ENCODE measurements at regions not wholly inside any gene's neighbourhood (a gene's known extent, or its start where the extent isn't known, plus 50 kb on each side); places are given as distances from the start of the nearest gene placed in this dataset.
"Not testable (repeated sequence)": the region's sequence is repeated elsewhere in the genome, so short reads cannot be mapped to it uniquely, and the experiment has no call there.

DNA sequence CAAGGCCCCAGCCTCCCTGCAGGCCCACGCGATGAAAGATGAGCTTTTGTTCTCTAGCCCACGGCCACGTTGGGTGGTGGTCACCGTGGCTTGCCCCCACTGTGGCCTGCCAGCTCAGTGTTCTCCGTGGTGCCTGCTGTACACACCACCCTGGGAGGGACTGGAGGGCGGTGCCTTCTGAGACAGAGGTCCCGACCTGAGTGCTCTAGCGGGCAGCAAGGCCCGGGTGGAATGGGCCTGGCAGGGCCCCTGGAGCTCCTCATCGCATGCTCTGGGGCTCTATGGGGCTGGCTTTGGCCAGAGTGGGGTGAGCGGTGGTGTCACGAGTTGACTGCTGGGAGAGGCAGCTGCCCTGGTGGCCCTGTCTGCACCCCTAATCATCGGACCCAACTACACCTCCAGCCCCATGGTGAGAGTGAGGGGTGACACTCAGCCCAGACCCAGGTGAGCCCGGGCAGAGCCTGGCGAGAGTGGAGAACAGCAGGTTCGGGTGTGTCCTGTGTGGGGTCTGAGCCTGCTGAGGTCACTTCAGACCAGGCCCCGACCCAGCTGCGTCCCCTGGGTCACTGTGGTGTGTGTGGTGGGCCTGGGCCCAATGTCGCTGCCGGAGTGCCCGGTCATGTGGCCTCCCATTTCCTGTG is 541.9 kb downstream of the TBC1D22A start:
- Mint-ChIP-seq H3K36me3 (no peaks in the 10 kb centered on the region), H3K4me3 (no peak overlapping the region), H3K27me3 (peaks cover 3 to 5% of the 10 kb centered on the region in 2 donors), H3K27ac (no peak overlapping the region), H3K4me1 (no peaks in the 10 kb centered on the region), H3K9me3 (peaks cover 0 to 8% (median 0%) of the 10 kb centered on the region in 3 donors)
- H3K27me3 ChIP-seq (replicated peaks in 1 of 2; ENCODE audit: control insufficient read depth in 2 of 2, extremely low read depth in 1 of 2, insufficient read depth in 2 of 2, low read length in 1 of 2): peaks cover 0 to 10% of the 10 kb centered on the region in 2 experiments
- no peak overlapping the region for H3K4me3 ChIP-seq (ENCODE audit: control insufficient read depth in 1 of 2, extremely low read depth in 1 of 2, low read length in 1 of 2)
- ChIA-PET CTCF (no interaction called here), POLR2A (no interaction called here)
- ATAC-seq (replicated peaks in 1 of 4) (no peak), DNase-seq (no peak)
- H3K9me3 ChIP-seq: no peaks in the 10 kb centered on the region
- no peaks in the 10 kb centered on the region for H3K4me1 ChIP-seq (ENCODE audit: control insufficient read depth in 1 of 2, extremely low read depth in 1 of 2, insufficient read depth in 2 of 2, low read length in 2 of 2)
- no peaks in the 10 kb centered on the region for H3K36me3 ChIP-seq (ENCODE audit: control insufficient read depth in 2 of 2, extremely low read depth in 1 of 2, insufficient read depth in 1 of 2, low read length in 1 of 2)
- WGBS (ENCODE audit: insufficient coverage): 80% methylated on average over 12 of the region's 22 CpGs
- H3K27ac ChIP-seq (ENCODE audit: low read length): no peak overlapping the region

GRCh38 chr22:47303161-47303890 is 540.9 kb downstream of the TBC1D22A start:
- Histone ChIP-seq H3K27me3 (replicated peaks in 1 of 2; ENCODE audit: control insufficient read depth in 2 of 2, extremely low read depth in 1 of 2, insufficient read depth in 2 of 2, low read length in 1 of 2) (peaks cover 0 to 10% of the 10 kb centered on the region in 2 experiments), H3K27ac (ENCODE audit: low read length) (no peak overlapping the region), H3K36me3 (ENCODE audit: control insufficient read depth in 2 of 2, extremely low read depth in 1 of 2, insufficient read depth in 1 of 2, low read length in 1 of 2) (no peaks in the 10 kb centered on the region), H3K4me1 (ENCODE audit: control insufficient read depth in 1 of 2, extremely low read depth in 1 of 2, insufficient read depth in 2 of 2, low read length in 2 of 2) (no peaks in the 10 kb centered on the region), H3K9me3 (no peaks in the 10 kb centered on the region), H3K4me3 (ENCODE audit: control insufficient read depth in 1 of 2, extremely low read depth in 1 of 2, low read length in 1 of 2) (no peak overlapping the region)
- 82% methylated on average over 11 of the region's 14 CpGs for WGBS (ENCODE audit: insufficient coverage)
- no peak for ATAC-seq (replicated peaks in 1 of 4)
- Mint-ChIP-seq H3K27me3 (peaks cover 3 to 5% of the 10 kb centered on the region in 2 donors), H3K4me1 (no peaks in the 10 kb centered on the region), H3K36me3 (no peaks in the 10 kb centered on the region), H3K4me3 (no peak overlapping the region), H3K9me3 (peaks cover 0 to 8% (median 0%) of the 10 kb centered on the region in 3 donors), H3K27ac (no peak overlapping the region)
- ChIA-PET POLR2A (no interaction called here), CTCF (no interaction called here)
- no peak for DNase-seq

DNA sequence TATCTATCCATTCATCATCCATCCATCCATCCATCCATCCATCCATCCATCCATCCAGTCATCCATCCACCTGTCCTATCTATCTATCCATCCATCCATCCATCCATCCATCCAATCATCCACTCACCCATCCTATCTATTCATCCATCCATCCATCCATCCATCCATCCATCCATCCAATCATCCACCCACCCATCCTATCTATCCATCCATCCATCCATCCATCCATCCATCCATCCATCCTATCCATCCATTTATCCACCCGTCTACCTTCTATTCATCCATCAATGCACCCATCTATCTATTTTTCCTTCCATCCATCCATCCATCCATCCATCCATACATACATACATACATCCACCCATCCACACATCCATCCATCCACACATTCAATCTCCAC is 540.1 kb downstream of the TBC1D22A start:
- not testable (repeated sequence) for ATAC-seq (replicated peaks in 1 of 4); H3K27me3 Mint-ChIP-seq

DNA sequence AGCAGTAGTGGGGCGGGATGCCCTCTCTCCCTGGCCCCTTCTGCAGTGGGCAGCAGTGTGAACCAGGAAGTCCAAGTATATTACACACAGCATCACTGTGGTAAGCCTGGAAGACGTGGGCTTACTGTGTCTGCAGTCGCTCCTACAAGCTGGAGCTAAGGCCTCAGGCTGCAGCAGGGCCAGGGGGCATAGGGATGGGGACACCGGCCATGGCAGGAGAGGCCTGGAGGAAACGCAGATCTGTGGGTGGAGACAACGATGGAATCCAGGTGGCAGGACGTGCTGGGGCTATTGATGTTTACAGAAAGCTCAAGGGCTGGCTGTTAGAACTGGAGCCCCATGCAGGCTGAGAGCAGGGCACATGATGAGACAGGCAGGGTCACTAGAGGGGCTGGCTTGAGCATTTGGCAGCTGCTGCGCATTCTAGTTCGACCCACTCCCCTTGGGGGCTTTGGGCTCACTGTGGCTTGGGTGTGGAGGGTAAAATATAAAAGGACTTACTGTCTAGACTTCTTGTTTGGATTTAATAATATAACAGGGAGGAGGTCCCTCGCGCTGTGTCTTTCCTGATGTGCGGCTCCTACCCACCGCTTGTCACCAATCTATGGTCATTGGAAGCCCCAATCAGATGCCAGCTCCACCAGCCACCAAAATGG is 539.5 kb downstream of the TBC1D22A start:
- Histone ChIP-seq H3K27me3 (replicated peaks in 1 of 2; ENCODE audit: control insufficient read depth in 2 of 2, extremely low read depth in 1 of 2, insufficient read depth in 2 of 2, low read length in 1 of 2) (peaks cover 0 to 12% of the 10 kb centered on the region in 2 experiments), H3K4me1 (ENCODE audit: control insufficient read depth in 1 of 2, extremely low read depth in 1 of 2, insufficient read depth in 2 of 2, low read length in 2 of 2) (no peaks in the 10 kb centered on the region), H3K36me3 (ENCODE audit: control insufficient read depth in 2 of 2, extremely low read depth in 1 of 2, insufficient read depth in 1 of 2, low read length in 1 of 2) (no peaks in the 10 kb centered on the region), H3K27ac (ENCODE audit: low read length) (no peak overlapping the region), H3K9me3 (no peaks in the 10 kb centered on the region), H3K4me3 (ENCODE audit: control insufficient read depth in 1 of 2, extremely low read depth in 1 of 2, low read length in 1 of 2) (no peak overlapping the region)
- POLR2A ChIA-PET: no interaction called here
- Mint-ChIP-seq H3K27me3 (peaks cover 4 to 5% of the 10 kb centered on the region in 2 donors), H3K27ac (no peak overlapping the region), H3K9me3 (peaks cover 0 to under 1% (median 0%) of the 10 kb centered on the region in 3 donors), H3K36me3 (no peaks in the 10 kb centered on the region), H3K4me1 (no peaks in the 10 kb centered on the region), H3K4me3 (no peak overlapping the region)
- CTCF ChIA-PET: no interaction called here
- ATAC-seq (replicated peaks in 1 of 4) (no peak), DNase-seq (no peak)
- 66% methylated on average over 11 of the region's 13 CpGs for WGBS (ENCODE audit: insufficient coverage)

More for the DNA sequence above, 540.1 kb downstream of the TBC1D22A start:
- CTCF ChIA-PET; H3K4me1 ChIP-seq (ENCODE audit: control insufficient read depth in 1 of 2, extremely low read depth in 1 of 2, insufficient read depth in 2 of 2, low read length in 2 of 2); H3K9me3 ChIP-seq; H3K4me3 Mint-ChIP-seq; H3K36me3 ChIP-seq (ENCODE audit: control insufficient read depth in 2 of 2, extremely low read depth in 1 of 2, insufficient read depth in 1 of 2, low read length in 1 of 2); H3K27ac Mint-ChIP-seq; DNase-seq; H3K27ac ChIP-seq (ENCODE audit: low read length); H3K4me1 Mint-ChIP-seq; POLR2A ChIA-PET; H3K36me3 Mint-ChIP-seq; H3K4me3 ChIP-seq (ENCODE audit: control insufficient read depth in 1 of 2, extremely low read depth in 1 of 2, low read length in 1 of 2); H3K9me3 Mint-ChIP-seq: not testable (repeated sequence)
- peaks cover 0 to 10% of the 10 kb centered on the region in 2 experiments for H3K27me3 ChIP-seq (replicated peaks in 1 of 2; ENCODE audit: control insufficient read depth in 2 of 2, extremely low read depth in 1 of 2, insufficient read depth in 2 of 2, low read length in 1 of 2)
- 100% methylated on average over 1 of the region's 1 CpG for WGBS (ENCODE audit: insufficient coverage)

GRCh38 chr22:47300698-47301405 is 538.4 kb downstream of the TBC1D22A start:
- DNase-seq (no peak), ATAC-seq (replicated peaks in 1 of 4) (no peak)
- Histone ChIP-seq H3K36me3 (ENCODE audit: control insufficient read depth in 2 of 2, extremely low read depth in 1 of 2, insufficient read depth in 1 of 2, low read length in 1 of 2) (no peaks in the 10 kb centered on the region), H3K27ac (ENCODE audit: low read length) (no peak overlapping the region), H3K9me3 (no peaks in the 10 kb centered on the region), H3K27me3 (replicated peaks in 1 of 2; ENCODE audit: control insufficient read depth in 2 of 2, extremely low read depth in 1 of 2, insufficient read depth in 2 of 2, low read length in 1 of 2) (peaks cover 0 to 13% of the 10 kb centered on the region in 2 experiments), H3K4me1 (ENCODE audit: control insufficient read depth in 1 of 2, extremely low read depth in 1 of 2, insufficient read depth in 2 of 2, low read length in 2 of 2) (no peaks in the 10 kb centered on the region), H3K4me3 (ENCODE audit: control insufficient read depth in 1 of 2, extremely low read depth in 1 of 2, low read length in 1 of 2) (no peak overlapping the region)
- Mint-ChIP-seq H3K27ac (no peak overlapping the region), H3K27me3 (peaks cover 8 to 10% of the 10 kb centered on the region in 2 donors), H3K4me3 (no peak overlapping the region), H3K36me3 (no peaks in the 10 kb centered on the region), H3K9me3 (no peaks in the 10 kb centered on the region), H3K4me1 (no peaks in the 10 kb centered on the region)
- WGBS (ENCODE audit: insufficient coverage): 76% methylated on average over 6 of the region's 11 CpGs
- ChIA-PET POLR2A (no interaction called here), CTCF (no interaction called here)

DNA sequence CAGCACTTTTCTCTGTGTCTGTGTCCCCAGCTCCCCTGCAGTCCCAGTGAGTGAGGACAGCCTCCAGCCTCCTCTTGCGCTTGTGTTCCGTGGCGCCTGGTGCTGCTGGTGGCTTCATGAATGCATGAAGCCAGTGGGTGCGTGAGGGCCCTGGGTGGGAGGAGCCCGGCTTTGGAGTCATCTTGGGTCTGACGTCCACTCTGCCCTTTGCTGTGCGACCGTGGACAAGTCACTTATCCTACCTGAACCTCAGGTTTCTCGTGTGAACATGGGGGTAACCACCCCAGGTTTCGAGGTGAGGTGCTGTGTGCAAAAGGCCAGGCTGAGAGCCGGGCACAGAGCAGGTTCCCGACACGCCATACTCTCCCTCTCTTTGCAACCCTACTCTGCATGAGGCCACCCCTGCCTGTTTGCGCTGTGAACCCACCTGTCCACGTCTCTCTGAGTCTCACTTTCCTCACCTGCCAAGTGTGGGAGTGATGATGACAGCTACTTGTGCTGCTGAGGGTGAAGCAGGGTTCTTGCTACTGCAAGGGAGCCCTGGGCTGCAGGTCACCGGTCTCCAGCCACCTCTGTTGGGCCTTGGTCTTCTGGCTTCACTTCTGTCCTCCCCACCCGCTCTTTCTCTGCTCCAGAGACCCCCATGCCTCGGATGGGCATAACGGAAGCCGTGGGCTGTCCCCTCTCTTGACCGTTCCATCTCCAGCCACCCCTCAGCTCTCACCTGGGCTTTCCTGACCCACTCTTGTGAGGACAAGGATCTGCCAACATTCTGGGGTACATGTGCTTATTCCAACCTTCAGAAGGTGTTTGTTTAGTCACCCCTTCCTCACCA is 537.6 kb downstream of the TBC1D22A start:
- 83% methylated on average over 16 of the region's 21 CpGs for WGBS (ENCODE audit: insufficient coverage)
- no peak for ATAC-seq (replicated peaks in 1 of 4)
- no peaks in the 10 kb centered on the region for H3K4me1 Mint-ChIP-seq
- ChIA-PET POLR2A (no interaction called here), CTCF (no interaction called here)
- no peaks in the 10 kb centered on the region for H3K9me3 Mint-ChIP-seq
- H3K36me3 ChIP-seq (ENCODE audit: control insufficient read depth in 2 of 2, extremely low read depth in 1 of 2, insufficient read depth in 1 of 2, low read length in 1 of 2): no peaks in the 10 kb centered on the region
- H3K27ac ChIP-seq (ENCODE audit: low read length): no peak overlapping the region
- no peaks in the 10 kb centered on the region for H3K9me3 ChIP-seq
- no peak for DNase-seq
- H3K4me3 Mint-ChIP-seq: no peak overlapping the region
- no peak overlapping the region for H3K4me3 ChIP-seq (ENCODE audit: control insufficient read depth in 1 of 2, extremely low read depth in 1 of 2, low read length in 1 of 2)
- peaks cover 0 to 13% of the 10 kb centered on the region in 2 experiments for H3K27me3 ChIP-seq (replicated peaks in 1 of 2; ENCODE audit: control insufficient read depth in 2 of 2, extremely low read depth in 1 of 2, insufficient read depth in 2 of 2, low read length in 1 of 2)
- no peaks in the 10 kb centered on the region for H3K36me3 Mint-ChIP-seq
- H3K4me1 ChIP-seq (ENCODE audit: control insufficient read depth in 1 of 2, extremely low read depth in 1 of 2, insufficient read depth in 2 of 2, low read length in 2 of 2): no peaks in the 10 kb centered on the region
- no peak overlapping the region for H3K27ac Mint-ChIP-seq
- peaks cover 8 to 11% of the 10 kb centered on the region in 2 donors for H3K27me3 Mint-ChIP-seq

All from T-cell (primary cell).